H1 (cell line): ENCODE measurements at regions not wholly inside any gene's neighbourhood (a gene's known extent, or its start where the extent isn't known, plus 50 kb on each side); places are given as distances from the start of the nearest gene placed in this dataset.

Source experiments
- CHD2 ChIP-seq: IDR thresholded peaks from 2 replicates; pipeline ENCODE4 v1.6.1; 2012; ENCODE audit warnings: low read length, improper control_type of control experiment
- HDAC6 ChIP-seq: IDR thresholded peaks from one replicate; pipeline ENCODE4 v1.7.1; 2012; ENCODE audit warnings: low read depth, mild to moderate bottlenecking, inconsistent platforms, low read length, moderate library complexity
- POLR2A ChIP-seq, 2 experiments: IDR thresholded peaks; 1 replicate in 1 of 2; 2 replicates in 1 of 2; pipeline ENCODE4 v1.6.1; 2011; ENCODE audit warnings: low read depth in 2 of 2, low read length in 2 of 2, mild to moderate bottlenecking in 2 of 2; ENCODE audit errors: control extremely low read depth in 1 of 2
- POU5F1 ChIP-seq: IDR thresholded peaks from 2 replicates; pipeline ENCODE4 v1.6.1; 2011; ENCODE audit warnings: low read depth, mild to moderate bottlenecking, low read length, moderate library complexity
- RXRA ChIP-seq: IDR thresholded peaks from 2 replicates; pipeline ENCODE4 v1.6.1; 2011; ENCODE audit warnings: low read depth, mild to moderate bottlenecking, low read length, moderate library complexity; ENCODE audit not compliant: insufficient read depth
- YY1 ChIP-seq: IDR thresholded peaks from 2 replicates; pipeline ENCODE4 v1.6.1; 2011; ENCODE audit warnings: low read depth, mild to moderate bottlenecking, low read length
- TF ChIP-seq, protein P1 (sequence below): fragments of 300-600 bp; sonication (generic); IDR thresholded peaks from 2 replicates; pipeline ENCODE4 v1.7.1; 2012; ENCODE audit warnings: low read length, moderate library complexity, mild to moderate bottlenecking, inconsistent platforms; ENCODE audit not compliant: insufficient replicate concordance
- TF ChIP-seq, protein P2 (sequence below): IDR thresholded peaks from 2 replicates; pipeline ENCODE4 v1.6.1; 2012; ENCODE audit warnings: inconsistent platforms
- TF ChIP-seq, protein P3 (sequence below), 3 experiments: IDR thresholded peaks; 1 replicate in 2 of 3; 2 replicates in 1 of 3; pipeline versions ENCODE4 v1.5.1 to v1.6.1; 2011; ENCODE audit warnings: low read length in 3 of 3, mild to moderate bottlenecking in 3 of 3, inconsistent platforms in 2 of 3, low read depth in 1 of 3, moderate library complexity in 1 of 3; ENCODE audit not compliant: insufficient read depth in 1 of 3; ENCODE audit errors: control extremely low read depth in 1 of 3

DNA sequence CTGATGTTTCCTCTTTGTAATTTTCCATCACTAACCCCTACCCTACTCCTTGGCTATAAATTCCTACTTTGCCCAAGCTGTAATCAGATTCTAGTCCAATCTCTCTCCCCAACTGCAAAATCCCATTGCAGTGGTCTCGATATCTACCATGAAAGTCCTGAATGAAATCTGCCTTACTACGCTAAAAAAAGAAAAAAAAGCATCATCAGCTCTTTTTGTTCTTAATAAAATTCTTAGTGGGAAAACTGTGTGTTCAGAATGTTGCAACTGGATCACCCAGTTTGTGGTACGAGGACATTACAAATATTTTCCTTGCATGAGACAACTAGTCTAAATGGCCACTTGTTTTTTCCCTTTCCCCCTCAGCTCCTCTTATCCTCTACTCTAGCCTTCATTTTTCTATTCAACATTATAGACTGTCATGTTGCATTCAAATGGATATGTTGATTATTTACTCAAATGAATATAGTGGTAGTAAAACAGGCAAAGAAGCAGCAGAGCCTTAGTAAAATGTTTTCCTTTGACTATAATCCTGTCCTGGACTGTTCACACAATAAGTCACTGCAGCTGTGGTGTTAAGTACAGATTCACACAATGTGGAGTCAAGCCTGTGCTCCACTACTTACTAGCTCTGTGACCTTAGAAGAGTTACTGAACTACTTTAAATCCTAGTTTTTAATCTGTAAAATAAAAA lies 527.1 kb upstream of the MARCKS start (continued):
- TF ChIP-seq, protein P1, sequence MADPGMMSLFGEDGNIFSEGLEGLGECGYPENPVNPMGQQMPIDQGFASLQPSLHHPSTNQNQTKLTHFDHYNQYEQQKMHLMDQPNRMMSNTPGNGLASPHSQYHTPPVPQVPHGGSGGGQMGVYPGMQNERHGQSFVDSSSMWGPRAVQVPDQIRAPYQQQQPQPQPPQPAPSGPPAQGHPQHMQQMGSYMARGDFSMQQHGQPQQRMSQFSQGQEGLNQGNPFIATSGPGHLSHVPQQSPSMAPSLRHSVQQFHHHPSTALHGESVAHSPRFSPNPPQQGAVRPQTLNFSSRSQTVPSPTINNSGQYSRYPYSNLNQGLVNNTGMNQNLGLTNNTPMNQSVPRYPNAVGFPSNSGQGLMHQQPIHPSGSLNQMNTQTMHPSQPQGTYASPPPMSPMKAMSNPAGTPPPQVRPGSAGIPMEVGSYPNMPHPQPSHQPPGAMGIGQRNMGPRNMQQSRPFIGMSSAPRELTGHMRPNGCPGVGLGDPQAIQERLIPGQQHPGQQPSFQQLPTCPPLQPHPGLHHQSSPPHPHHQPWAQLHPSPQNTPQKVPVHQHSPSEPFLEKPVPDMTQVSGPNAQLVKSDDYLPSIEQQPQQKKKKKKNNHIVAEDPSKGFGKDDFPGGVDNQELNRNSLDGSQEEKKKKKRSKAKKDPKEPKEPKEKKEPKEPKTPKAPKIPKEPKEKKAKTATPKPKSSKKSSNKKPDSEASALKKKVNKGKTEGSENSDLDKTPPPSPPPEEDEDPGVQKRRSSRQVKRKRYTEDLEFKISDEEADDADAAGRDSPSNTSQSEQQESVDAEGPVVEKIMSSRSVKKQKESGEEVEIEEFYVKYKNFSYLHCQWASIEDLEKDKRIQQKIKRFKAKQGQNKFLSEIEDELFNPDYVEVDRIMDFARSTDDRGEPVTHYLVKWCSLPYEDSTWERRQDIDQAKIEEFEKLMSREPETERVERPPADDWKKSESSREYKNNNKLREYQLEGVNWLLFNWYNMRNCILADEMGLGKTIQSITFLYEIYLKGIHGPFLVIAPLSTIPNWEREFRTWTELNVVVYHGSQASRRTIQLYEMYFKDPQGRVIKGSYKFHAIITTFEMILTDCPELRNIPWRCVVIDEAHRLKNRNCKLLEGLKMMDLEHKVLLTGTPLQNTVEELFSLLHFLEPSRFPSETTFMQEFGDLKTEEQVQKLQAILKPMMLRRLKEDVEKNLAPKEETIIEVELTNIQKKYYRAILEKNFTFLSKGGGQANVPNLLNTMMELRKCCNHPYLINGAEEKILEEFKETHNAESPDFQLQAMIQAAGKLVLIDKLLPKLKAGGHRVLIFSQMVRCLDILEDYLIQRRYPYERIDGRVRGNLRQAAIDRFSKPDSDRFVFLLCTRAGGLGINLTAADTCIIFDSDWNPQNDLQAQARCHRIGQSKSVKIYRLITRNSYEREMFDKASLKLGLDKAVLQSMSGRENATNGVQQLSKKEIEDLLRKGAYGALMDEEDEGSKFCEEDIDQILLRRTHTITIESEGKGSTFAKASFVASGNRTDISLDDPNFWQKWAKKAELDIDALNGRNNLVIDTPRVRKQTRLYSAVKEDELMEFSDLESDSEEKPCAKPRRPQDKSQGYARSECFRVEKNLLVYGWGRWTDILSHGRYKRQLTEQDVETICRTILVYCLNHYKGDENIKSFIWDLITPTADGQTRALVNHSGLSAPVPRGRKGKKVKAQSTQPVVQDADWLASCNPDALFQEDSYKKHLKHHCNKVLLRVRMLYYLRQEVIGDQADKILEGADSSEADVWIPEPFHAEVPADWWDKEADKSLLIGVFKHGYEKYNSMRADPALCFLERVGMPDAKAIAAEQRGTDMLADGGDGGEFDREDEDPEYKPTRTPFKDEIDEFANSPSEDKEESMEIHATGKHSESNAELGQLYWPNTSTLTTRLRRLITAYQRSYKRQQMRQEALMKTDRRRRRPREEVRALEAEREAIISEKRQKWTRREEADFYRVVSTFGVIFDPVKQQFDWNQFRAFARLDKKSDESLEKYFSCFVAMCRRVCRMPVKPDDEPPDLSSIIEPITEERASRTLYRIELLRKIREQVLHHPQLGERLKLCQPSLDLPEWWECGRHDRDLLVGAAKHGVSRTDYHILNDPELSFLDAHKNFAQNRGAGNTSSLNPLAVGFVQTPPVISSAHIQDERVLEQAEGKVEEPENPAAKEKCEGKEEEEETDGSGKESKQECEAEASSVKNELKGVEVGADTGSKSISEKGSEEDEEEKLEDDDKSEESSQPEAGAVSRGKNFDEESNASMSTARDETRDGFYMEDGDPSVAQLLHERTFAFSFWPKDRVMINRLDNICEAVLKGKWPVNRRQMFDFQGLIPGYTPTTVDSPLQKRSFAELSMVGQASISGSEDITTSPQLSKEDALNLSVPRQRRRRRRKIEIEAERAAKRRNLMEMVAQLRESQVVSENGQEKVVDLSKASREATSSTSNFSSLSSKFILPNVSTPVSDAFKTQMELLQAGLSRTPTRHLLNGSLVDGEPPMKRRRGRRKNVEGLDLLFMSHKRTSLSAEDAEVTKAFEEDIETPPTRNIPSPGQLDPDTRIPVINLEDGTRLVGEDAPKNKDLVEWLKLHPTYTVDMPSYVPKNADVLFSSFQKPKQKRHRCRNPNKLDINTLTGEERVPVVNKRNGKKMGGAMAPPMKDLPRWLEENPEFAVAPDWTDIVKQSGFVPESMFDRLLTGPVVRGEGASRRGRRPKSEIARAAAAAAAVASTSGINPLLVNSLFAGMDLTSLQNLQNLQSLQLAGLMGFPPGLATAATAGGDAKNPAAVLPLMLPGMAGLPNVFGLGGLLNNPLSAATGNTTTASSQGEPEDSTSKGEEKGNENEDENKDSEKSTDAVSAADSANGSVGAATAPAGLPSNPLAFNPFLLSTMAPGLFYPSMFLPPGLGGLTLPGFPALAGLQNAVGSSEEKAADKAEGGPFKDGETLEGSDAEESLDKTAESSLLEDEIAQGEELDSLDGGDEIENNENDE: no peak
- TF ChIP-seq RXRA (no peak), POU5F1 (no peak), YY1 (no peak), POLR2A (IDR thresholded peaks at IDR 0.05; ENCODE audit: control extremely low read depth in 1 of 2, low read depth in 2 of 2, low read length in 2 of 2) (no peak), CHD2 (no peak), HDAC6 (no peak)
- TF ChIP-seq, protein P2, sequence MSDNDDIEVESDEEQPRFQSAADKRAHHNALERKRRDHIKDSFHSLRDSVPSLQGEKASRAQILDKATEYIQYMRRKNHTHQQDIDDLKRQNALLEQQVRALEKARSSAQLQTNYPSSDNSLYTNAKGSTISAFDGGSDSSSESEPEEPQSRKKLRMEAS: no peak
- TF ChIP-seq, protein P3, sequence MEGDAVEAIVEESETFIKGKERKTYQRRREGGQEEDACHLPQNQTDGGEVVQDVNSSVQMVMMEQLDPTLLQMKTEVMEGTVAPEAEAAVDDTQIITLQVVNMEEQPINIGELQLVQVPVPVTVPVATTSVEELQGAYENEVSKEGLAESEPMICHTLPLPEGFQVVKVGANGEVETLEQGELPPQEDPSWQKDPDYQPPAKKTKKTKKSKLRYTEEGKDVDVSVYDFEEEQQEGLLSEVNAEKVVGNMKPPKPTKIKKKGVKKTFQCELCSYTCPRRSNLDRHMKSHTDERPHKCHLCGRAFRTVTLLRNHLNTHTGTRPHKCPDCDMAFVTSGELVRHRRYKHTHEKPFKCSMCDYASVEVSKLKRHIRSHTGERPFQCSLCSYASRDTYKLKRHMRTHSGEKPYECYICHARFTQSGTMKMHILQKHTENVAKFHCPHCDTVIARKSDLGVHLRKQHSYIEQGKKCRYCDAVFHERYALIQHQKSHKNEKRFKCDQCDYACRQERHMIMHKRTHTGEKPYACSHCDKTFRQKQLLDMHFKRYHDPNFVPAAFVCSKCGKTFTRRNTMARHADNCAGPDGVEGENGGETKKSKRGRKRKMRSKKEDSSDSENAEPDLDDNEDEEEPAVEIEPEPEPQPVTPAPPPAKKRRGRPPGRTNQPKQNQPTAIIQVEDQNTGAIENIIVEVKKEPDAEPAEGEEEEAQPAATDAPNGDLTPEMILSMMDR (IDR thresholded peaks at IDR 0.05; ENCODE audit: control extremely low read depth in 1 of 3, insufficient read depth in 1 of 3, low read depth in 1 of 3, low read length in 3 of 3): no peak
